ENCODE measurements at regions not wholly inside any gene's neighbourhood (a gene's known extent, or its start where the extent isn't known, plus 50 kb on each side); places are given as distances from the start of the nearest gene placed in this dataset.
"Not testable (repeated sequence)": the region's sequence is repeated elsewhere in the genome, so short reads cannot be mapped to it uniquely, and the experiment has no call there.

- no peak for DNase-seq (ENCODE audit: low read depth)
Measured at GRCh38 chr7:115642194-115642593, 388.4 kb downstream of the TFEC start.

DNA sequence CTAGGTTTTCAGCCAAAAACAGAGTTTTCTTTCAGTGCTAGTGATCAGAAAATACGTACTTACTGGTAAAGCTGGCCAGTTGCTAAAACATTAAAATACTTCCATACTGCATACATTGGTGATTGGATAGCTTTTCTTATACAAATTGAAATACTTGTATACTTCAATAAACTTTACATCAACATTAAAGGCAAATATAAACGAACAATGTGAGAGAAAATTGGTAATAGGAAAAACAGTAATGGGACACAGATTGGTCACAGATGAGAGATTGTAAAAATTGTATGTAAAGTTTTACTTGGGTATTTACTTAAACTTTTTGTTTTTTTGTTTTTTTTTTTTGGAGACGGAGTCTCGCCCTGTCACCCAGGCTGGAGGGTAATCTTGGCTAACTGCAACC, 391.7 kb downstream of the TFEC start:
- no peak for DNase-seq (ENCODE audit: low read depth)

GRCh38 chr7:115637128-115637527, 393.4 kb downstream of the TFEC start:
- no peak for DNase-seq (ENCODE audit: low read depth)

GRCh38 chr7:115635876-115636275, 394.7 kb downstream of the TFEC start:
- no peak for DNase-seq (ENCODE audit: low read depth)

GRCh38 chr7:115635376-115635775, 395.2 kb downstream of the TFEC start:
- DNase-seq (ENCODE audit: low read depth), result peak; percentile 24

DNA sequence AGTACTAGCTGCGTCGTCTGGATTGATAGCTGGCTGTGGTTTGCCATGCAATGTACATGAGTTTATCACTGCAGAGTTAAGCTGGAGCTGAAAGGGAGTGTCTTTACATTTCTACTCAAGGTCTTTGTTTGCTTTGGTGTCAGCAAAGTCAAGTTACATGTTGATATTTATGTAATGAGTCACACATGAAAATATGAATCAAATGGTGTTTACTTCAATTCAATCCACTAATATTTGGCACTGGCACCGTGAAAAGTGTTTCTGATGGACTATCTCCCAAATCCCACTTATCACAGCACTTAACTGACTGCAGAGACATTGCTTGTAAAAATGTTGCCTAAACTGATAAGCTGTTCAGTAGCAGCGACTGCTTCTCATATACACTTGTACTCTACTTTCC, 395.9 kb downstream of the TFEC start:
- DNase-seq (ENCODE audit: low read depth), result no peak

DNA sequence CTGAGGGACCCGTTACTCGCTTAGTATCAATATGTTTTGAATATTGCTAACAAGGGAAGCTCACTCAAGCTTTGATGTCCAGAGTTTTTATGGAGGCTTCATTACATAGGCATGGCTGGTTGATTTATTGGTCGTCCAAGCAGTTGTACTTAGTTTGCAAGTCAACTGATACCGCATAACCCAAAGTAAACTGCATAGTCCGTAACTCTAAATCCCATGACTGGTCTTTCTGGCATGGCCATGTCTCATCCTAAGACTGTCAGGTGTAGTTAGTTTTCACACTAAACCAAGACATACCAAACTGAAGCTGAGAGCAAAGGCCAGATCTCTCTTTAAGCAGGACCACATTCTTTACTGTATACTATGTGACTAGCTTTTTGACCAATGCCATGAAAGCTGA, 397.9 kb downstream of the TFEC start:
- no peak for DNase-seq (ENCODE audit: low read depth)

GRCh38 chr7:115631782-115632181, 398.8 kb downstream of the TFEC start:
- DNase-seq (ENCODE audit: low read depth), result no peak

- DNase-seq (ENCODE audit: low read depth), result no peak
Measured at GRCh38 chr7:115630049-115630448, 400.5 kb downstream of the TFEC start.

DNA sequence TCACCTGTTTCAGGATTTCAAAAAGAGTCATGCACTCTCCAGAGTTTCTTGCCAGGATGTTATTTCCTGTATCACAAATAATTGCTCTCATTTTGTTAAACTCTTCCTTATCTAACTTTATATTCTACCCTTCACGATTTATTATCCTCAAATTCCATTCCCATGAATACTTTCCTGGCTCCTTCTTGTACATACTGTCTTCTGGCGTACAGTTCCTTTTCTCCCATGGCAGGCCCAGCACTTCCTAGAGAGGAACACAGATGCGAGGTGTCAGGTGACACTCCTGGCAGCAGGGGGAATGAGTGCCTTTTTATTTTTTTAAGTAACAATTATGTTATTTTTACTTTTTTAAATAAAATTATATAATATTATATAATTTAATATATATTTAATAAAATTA, 411.9 kb downstream of the TFEC start:
- no peak for DNase-seq (ENCODE audit: low read depth)

GRCh38 chr7:115613836-115614235, 416.7 kb downstream of the TFEC start:
- DNase-seq (ENCODE audit: low read depth), result no peak

- no peak for DNase-seq (ENCODE audit: low read depth)
Measured at GRCh38 chr7:115603416-115603815, 427.1 kb downstream of the TFEC start.

GRCh38 chr7:115600207-115600606, 430.4 kb downstream of the TFEC start:
- no peak for DNase-seq (ENCODE audit: low read depth)

DNA sequence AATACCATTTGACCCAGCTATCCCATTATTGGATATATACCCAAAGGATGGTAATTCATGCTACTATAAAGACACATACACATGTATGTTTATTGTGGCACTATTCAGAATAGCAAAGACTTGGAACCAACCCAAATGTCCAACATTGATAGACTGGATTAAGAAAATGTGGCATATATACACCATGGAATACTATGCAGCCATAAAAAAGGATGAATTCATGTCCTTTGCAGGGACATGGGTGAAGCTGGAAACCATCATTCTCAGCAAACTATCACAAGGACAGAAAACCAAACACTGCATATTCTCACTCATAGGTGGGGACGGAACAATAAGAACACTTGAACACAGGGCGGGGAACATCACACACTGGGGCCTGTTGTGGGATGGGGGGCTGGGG, 431.4 kb downstream of the TFEC start:
- not testable (repeated sequence) for DNase-seq (ENCODE audit: low read depth)

DNA sequence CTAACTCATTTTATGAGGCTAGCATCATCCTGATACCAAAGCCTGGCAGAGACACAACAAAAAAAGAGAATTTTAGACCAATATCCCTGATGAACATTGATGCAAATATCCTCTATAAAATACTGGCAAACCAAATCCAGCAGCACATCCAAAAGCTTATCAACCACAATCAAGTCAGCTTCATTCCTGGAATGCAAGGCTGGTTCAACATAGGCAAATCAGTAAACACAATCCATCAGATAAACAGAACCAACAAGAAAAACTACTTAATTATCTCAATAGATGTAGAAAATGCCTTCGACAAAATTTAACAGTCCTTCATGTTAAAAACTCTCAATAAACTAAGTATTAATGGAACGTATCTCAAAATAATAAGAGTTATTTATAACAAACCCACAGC, 433.3 kb downstream of the TFEC start:
- DNase-seq (ENCODE audit: low read depth), result not testable (repeated sequence)

- no peak for DNase-seq (ENCODE audit: low read depth)
Measured at GRCh38 chr7:115593111-115593510, 437.5 kb downstream of the TFEC start.

DNA sequence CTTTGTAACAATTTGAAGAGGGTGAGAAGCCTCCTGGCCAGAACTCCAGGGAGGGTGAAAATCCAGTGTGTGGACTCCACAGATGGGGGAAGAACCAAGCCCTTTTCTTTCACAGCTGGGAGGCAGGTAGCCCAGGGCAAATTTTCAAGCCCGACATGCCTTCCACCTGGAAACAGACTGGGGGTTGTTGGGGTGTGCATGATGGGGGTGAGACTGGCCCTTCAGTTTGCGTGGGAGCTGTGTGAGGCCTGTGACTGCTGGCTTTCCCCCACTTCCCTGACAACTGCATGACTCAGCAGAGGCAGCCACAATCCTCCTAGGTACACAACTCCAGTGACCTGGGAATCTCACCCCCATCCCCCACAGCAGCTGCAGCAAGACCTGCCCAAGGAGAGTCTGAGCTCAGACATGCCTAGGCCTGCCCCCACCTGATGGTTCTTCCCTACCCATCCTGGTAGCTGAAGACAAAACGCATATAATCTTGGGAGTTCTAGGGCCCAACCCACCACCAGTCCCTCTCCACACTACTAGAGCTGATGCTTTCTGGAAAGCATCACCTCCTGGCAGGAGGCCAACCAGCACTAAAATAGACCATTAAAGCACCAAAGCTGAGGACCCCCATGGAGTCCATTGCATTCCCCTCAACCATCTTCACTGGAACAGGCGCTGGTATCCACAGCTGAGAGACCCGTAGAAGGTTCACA, 445.4 kb downstream of the TFEC start:
- no peak for DNase-seq (ENCODE audit: low read depth)

DNA sequence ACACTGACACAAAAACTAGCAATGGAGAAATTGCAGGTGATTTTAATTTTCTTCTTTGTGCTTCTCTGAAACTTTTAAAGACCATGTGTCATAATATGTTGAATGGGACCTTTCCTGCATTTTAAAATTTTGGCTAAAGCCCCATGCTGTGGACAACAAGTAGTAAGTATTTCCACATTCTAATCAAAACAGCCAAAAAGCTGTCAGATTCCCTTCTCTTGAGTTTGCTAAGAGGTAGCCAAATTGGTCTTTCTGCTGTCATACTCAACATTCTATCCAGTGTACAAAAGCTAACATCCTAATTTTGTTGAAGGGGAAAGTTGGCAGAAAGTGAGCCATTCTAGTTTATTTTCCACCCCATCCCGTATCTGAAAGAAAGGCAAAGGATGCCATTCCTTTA, 447.6 kb downstream of the TFEC start:
- no peak for DNase-seq (ENCODE audit: low read depth)

- DNase-seq (ENCODE audit: low read depth), result no peak
Measured at GRCh38 chr7:115578576-115578975, 452.0 kb downstream of the TFEC start.

GRCh38 chr7:115574681-115575291, 455.8 kb downstream of the TFEC start:
- DNase-seq (ENCODE audit: low read depth), result no peak

DNA sequence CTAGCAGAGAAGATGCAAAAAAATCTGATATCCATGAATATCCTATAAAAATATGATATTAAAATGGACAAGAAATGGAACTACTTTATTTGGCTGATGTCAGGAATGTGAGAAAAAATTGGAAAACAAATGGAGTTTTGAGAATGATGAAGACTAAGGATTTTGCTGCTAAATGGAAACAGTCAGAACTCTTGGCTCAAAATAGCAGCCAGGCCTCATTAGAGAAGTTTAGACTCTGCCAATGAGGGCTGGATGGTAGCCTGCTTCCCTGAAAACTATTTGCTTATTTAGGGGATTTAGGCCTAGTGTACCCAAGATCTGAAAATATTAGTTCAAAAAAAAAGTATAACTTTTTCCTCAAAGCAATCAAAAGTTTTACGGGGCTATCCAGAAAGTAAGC, 458.5 kb downstream of the TFEC start:
- DNase-seq (ENCODE audit: low read depth), result no peak

GRCh38 chr7:115561335-115562110, 469.0 kb downstream of the TFEC start:
- no peak for DNase-seq (ENCODE audit: low read depth)

GRCh38 chr7:115559877-115560276, 470.7 kb downstream of the TFEC start:
- no peak for DNase-seq (ENCODE audit: low read depth)

Data from forelimb muscle (tissue), 1 donor.